K562 (cell line): ENCODE measurements at regions not wholly inside any gene's neighbourhood (a gene's known extent, or its start where the extent isn't known, plus 50 kb on each side); places are given as distances from the start of the nearest gene placed in this dataset.

ENCODE experiments used
- ATAC-seq: fragments of 200-7000 bp; cut with Tn5 transposase; 3 replicates; pipeline ENCODE4 v1.9.1; 2020; ENCODE audit warnings: moderate library complexity
- BruUV-seq: library from RNA; stranded (reverse); fragments of 400-500 nt; replicated peaks from 2 replicates; lab custom pipeline; 2021; lab: Mats Ljungman, UMichigan
- CTCF ChIA-PET: fragments of 300-600 bp; formaldehyde crosslinking; extraction: SDS; loops from one replicate; lab custom pipeline; 2021; ENCODE audit warnings: low intra/inter-chr PET ratio; lab: Yijun Ruan, JAX
- POLR2A ChIA-PET: fragments of 300-600, 350-650 bp; sonication (Branson Sonifier 250); formaldehyde crosslinking; extraction: SDS; loops from one replicate; lab custom pipeline; 2021; ENCODE audit warnings: antibody characterized with exemption, inconsistent platforms; lab: Yijun Ruan, JAX
- DNase-seq, 4 experiments: peaks; one replicate each; pipeline versions ENCODE4 v3.0.0 to v3.0.0-alpha.2; 2011 to 2018; ENCODE audit warnings: low spot score in 3 of 4, mixed read lengths in 3 of 4; ENCODE audit errors: extremely low read depth in 1 of 4
- FAIRE-seq: peaks from 2 replicates; lab custom pipeline; 2011; peaks lifted over from hg19 to GRCh38; lab: Jason Lieb, UNC
- H2AFZ ChIP-seq: 2 replicates; pipeline ENCODE4 v1.6.0; 2011; ENCODE audit warnings: low read depth, low read length, control low read depth, inconsistent platforms
- H3K27ac ChIP-seq: fragments of 200-600 bp; 3 replicates; pipeline ENCODE4 v1.8.0; 2011; ENCODE audit warnings: low read depth, mild to moderate bottlenecking, control low read depth, inconsistent platforms, low read length, moderate library complexity, mixed read lengths; ENCODE audit errors: extremely low read depth
- H3K27me3 ChIP-seq, 2 experiments: fragments of 300-600 bp in 1 of 2; 2 replicates in 1 of 2; 3 replicates in 1 of 2; pipeline versions ENCODE4 v1.6.0 to v1.8.0; 2011; ENCODE audit warnings: inconsistent platforms in 2 of 2, low read length in 2 of 2, mild to moderate bottlenecking in 1 of 2, mixed read lengths in 1 of 2, moderate library complexity in 1 of 2; ENCODE audit not compliant: control insufficient read depth in 2 of 2, insufficient read depth in 2 of 2
- H3K36me3 ChIP-seq: fragments of 300-600 bp; 3 replicates; pipeline ENCODE4 v1.8.0; 2011; ENCODE audit warnings: mild to moderate bottlenecking, low read length, inconsistent platforms; ENCODE audit not compliant: control insufficient read depth, insufficient read depth
- H3K4me1 ChIP-seq, 2 experiments: fragments of 200-600 bp in 1 of 2; replicated peaks in 1 of 2; 2 replicates in 1 of 2; 3 replicates in 1 of 2; pipeline versions ENCODE4 v1.5.1 to v1.8.0; 2011; ENCODE audit warnings: inconsistent platforms in 2 of 2, low read length in 2 of 2, mild to moderate bottlenecking in 1 of 2, mixed read lengths in 1 of 2, moderate library complexity in 1 of 2; ENCODE audit not compliant: control insufficient read depth in 2 of 2, insufficient read depth in 2 of 2
- H3K4me2 ChIP-seq: 2 replicates; pipeline ENCODE4 v1.6.1; 2011; ENCODE audit warnings: low read length, control low read depth, inconsistent platforms, mixed read lengths; ENCODE audit not compliant: insufficient read depth
- H3K4me3 ChIP-seq: fragments of 200-600 bp; sonication (generic), shearing (Covaris generic); 2 replicates; pipeline ENCODE4 v1.5.1; 2016; ENCODE audit warnings: control low read depth, inconsistent platforms
- H3K79me2 ChIP-seq: fragments of 200-600 bp; 3 replicates; pipeline ENCODE4 v1.8.0; 2011; ENCODE audit warnings: low read length, inconsistent platforms; ENCODE audit not compliant: control insufficient read depth, insufficient read depth
- H3K9ac ChIP-seq, 2 experiments: 2 replicates each; pipeline versions ENCODE4 v1.6.0 to v1.6.1; 2011; ENCODE audit warnings: low read depth in 2 of 2, low read length in 2 of 2, control low read depth in 1 of 2, inconsistent platforms in 1 of 2, mild to moderate bottlenecking in 1 of 2, mixed read lengths in 1 of 2; ENCODE audit not compliant: insufficient read depth in 1 of 2
- H3K9me1 ChIP-seq: one replicate; pipeline ENCODE4 v1.6.0; 2011; ENCODE audit warnings: inconsistent platforms, mild to moderate bottlenecking, low read length, moderate library complexity; ENCODE audit not compliant: control insufficient read depth, insufficient read depth
- H3K9me3 ChIP-seq: replicated peaks from 2 replicates; pipeline ENCODE4 v1.5.1; 2011; ENCODE audit warnings: low read depth, low read length, inconsistent platforms; ENCODE audit not compliant: control insufficient read depth, insufficient read depth
- H4K20me1 ChIP-seq: replicated peaks from 2 replicates; pipeline ENCODE4 v1.6.1; 2011; ENCODE audit warnings: low read length, inconsistent platforms, mixed read lengths; ENCODE audit not compliant: control insufficient read depth, insufficient read depth
- BCL6 ChIP-seq: fragments of 250-450 bp; sonication (Bioruptor Pico); IDR thresholded peaks from 2 replicates; pipeline ENCODE4 v1.4.0; 2020
- CHCHD3 ChIP-seq: fragments of 250-450 bp; sonication (Bioruptor Pico); IDR thresholded peaks from 2 replicates; pipeline ENCODE4 v2.1.2; 2022; ENCODE audit warnings: mild to moderate bottlenecking
- CSDE1 ChIP-seq, 2 experiments: fragments of 450-650 bp; IDR thresholded peaks; 2 replicates each; pipeline ENCODE4 v1.6.1; 2016; ENCODE audit warnings: mild to moderate bottlenecking in 1 of 2
- GABPB1 ChIP-seq: sonication (generic); formaldehyde crosslinking; IDR thresholded peaks from 2 replicates; pipeline ENCODE4 v1.8.0; 2022; ENCODE audit warnings: mild to moderate bottlenecking, missing genetic modification reagents
- KDM2B ChIP-seq: fragments of 250-450 bp; sonication (Bioruptor Pico); IDR thresholded peaks from 2 replicates; pipeline ENCODE4 v1.8.0; 2021; ENCODE audit warnings: mild to moderate bottlenecking, moderate library complexity
- NFE2 ChIP-seq: IDR thresholded peaks from 2 replicates; pipeline ENCODE4 v1.6.1; 2014; ENCODE audit warnings: antibody characterized with exemption, low read depth
- NR3C1 ChIP-seq: sonication (generic); formaldehyde crosslinking; IDR thresholded peaks from 2 replicates; pipeline ENCODE4 v1.8.1; 2022; ENCODE audit warnings: missing genetic modification reagents
- PHF20 ChIP-seq: fragments of 450-650 bp; IDR thresholded peaks from 2 replicates; pipeline ENCODE4 v1.6.1; 2018; ENCODE audit not compliant: partially characterized antibody
- WGBS: fragments of 100-300 bp; shearing (Covaris generic); methylation state at CpG from one replicate; pipeline ENCODE4 v1.1.6; 2016; ENCODE audit warnings: low coverage, mixed read lengths; ENCODE audit not compliant: insufficient coverage; ENCODE audit errors: missing lambda C conversion rate; 5-methylcytosine and 5-hydroxymethylcytosine counted together
- in situ Hi-C: fragments of 300-500 bp; cut with MboI; formaldehyde crosslinking; loops from 4 replicates; pipeline ENCODE4 v1.15.0; 2018; ENCODE audit warnings: inconsistent platforms, mixed read lengths
- intact Hi-C: fragments of 100-400 bp; cut with micrococcal nuclease; formaldehyde crosslinking; loops from 2 replicates; pipeline ENCODE4 v1.14.2; 2022
- TF ChIP-seq, protein P1 (sequence below), 3 experiments: IDR thresholded peaks in 2 of 3; conservative IDR thresholded peaks in 1 of 3; 2 replicates each; pipeline ENCODE4 v1.5.1; 2011 to 2012; ENCODE audit warnings: low read length in 3 of 3, mild to moderate bottlenecking in 3 of 3, control low read depth in 2 of 3, improper control_type of control experiment in 1 of 3, inconsistent platforms in 1 of 3, low read depth in 1 of 3, mixed read lengths in 1 of 3, moderate library complexity in 1 of 3; ENCODE audit not compliant: insufficient read depth in 2 of 3
- TF ChIP-seq, protein P2 (sequence below): fragments of 450-650 bp; formaldehyde crosslinking; conservative IDR thresholded peaks from 2 replicates; pipeline ENCODE4 v1.4.0; 2022; ENCODE audit warnings: mild to moderate bottlenecking, missing genetic modification characterization
- TF ChIP-seq, protein P3 (sequence below): fragments of 450-650 bp; conservative IDR thresholded peaks from 2 replicates; pipeline ENCODE4 v1.6.1; 2016; ENCODE audit warnings: missing genetic modification characterization, low read depth, mild to moderate bottlenecking, control low read depth, missing compliant biosample characterization
- TF ChIP-seq, protein P4 (sequence below): fragments of 450-650 bp; IDR thresholded peaks from 2 replicates; pipeline ENCODE4 v1.6.1; 2016; ENCODE audit warnings: borderline replicate concordance

DNA sequence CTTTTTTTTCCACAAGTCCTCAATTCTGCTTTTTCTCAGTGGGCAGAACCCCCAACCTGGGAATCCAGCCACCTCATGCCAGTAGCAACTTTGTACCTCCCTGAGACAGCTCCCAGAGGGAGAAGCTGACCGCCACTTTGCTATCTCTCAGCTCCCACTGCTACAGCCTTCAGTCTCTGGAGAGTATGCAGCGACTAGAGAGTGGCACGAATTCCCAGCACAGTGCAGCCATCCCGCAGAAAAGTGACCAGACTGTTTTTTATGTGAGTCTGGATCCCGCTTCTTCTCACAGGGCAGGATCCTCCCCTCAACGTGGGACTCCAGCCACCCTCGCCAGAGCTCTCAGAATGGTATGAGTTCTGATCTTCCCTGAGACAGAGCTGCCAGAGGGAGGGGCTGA, 1234.6 kb downstream of the FAM133A start:
- Histone ChIP-seq H3K4me1 (no peaks in the 10 kb centered on the region), H2AFZ (no peak overlapping the region), H3K27me3 (no peaks in the 10 kb centered on the region), H3K4me3 (no peak overlapping the region), H4K20me1 (no peaks in the 10 kb centered on the region), H3K9me1 (no peaks in the 10 kb centered on the region), H3K27ac (no peak overlapping the region), H3K79me2 (no peaks in the 10 kb centered on the region), H3K4me2 (no peak overlapping the region), H3K9ac (no peak overlapping the region), H3K36me3 (no peaks in the 10 kb centered on the region), H3K9me3 (no peaks in the 10 kb centered on the region)
- no peak for DNase-seq
- CTCF ChIA-PET = no interaction called here
- POLR2A ChIA-PET = no interaction called here
- intact Hi-C loops = no loop called here
- FAIRE-seq = no peak
- WGBS = 4% methylated on average over 4 of the region's 7 CpGs
- TF ChIP-seq CSDE1 (IDR thresholded peaks at IDR 0.05) (no peak), CHCHD3 (CRISPR knock-in tag) (no peak), BCL6 (CRISPR knock-in tag) (no peak), NR3C1 (no peak), KDM2B (CRISPR knock-in tag) (no peak), NFE2 (no peak), GABPB1 (CRISPR knock-in tag) (no peak), PHF20 (no peak)
- TF ChIP-seq, protein P1, sequence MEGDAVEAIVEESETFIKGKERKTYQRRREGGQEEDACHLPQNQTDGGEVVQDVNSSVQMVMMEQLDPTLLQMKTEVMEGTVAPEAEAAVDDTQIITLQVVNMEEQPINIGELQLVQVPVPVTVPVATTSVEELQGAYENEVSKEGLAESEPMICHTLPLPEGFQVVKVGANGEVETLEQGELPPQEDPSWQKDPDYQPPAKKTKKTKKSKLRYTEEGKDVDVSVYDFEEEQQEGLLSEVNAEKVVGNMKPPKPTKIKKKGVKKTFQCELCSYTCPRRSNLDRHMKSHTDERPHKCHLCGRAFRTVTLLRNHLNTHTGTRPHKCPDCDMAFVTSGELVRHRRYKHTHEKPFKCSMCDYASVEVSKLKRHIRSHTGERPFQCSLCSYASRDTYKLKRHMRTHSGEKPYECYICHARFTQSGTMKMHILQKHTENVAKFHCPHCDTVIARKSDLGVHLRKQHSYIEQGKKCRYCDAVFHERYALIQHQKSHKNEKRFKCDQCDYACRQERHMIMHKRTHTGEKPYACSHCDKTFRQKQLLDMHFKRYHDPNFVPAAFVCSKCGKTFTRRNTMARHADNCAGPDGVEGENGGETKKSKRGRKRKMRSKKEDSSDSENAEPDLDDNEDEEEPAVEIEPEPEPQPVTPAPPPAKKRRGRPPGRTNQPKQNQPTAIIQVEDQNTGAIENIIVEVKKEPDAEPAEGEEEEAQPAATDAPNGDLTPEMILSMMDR (IDR thresholded peaks at IDR 0.05 in 2 of 3, conservative IDR thresholded peaks at IDR 0.05 in 1 of 3; ENCODE audit: insufficient read depth in 2 of 3, low read depth in 1 of 3, low read length in 3 of 3) = no peak
- TF ChIP-seq, protein P2, sequence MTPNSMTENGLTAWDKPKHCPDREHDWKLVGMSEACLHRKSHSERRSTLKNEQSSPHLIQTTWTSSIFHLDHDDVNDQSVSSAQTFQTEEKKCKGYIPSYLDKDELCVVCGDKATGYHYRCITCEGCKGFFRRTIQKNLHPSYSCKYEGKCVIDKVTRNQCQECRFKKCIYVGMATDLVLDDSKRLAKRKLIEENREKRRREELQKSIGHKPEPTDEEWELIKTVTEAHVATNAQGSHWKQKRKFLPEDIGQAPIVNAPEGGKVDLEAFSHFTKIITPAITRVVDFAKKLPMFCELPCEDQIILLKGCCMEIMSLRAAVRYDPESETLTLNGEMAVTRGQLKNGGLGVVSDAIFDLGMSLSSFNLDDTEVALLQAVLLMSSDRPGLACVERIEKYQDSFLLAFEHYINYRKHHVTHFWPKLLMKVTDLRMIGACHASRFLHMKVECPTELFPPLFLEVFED (CRISPR knock-in tag) = no peak
- TF ChIP-seq, protein P3, sequence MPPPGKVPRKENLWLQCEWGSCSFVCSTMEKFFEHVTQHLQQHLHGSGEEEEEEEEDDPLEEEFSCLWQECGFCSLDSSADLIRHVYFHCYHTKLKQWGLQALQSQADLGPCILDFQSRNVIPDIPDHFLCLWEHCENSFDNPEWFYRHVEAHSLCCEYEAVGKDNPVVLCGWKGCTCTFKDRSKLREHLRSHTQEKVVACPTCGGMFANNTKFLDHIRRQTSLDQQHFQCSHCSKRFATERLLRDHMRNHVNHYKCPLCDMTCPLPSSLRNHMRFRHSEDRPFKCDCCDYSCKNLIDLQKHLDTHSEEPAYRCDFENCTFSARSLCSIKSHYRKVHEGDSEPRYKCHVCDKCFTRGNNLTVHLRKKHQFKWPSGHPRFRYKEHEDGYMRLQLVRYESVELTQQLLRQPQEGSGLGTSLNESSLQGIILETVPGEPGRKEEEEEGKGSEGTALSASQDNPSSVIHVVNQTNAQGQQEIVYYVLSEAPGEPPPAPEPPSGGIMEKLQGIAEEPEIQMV (tag) = no peak
- TF ChIP-seq, protein P4, sequence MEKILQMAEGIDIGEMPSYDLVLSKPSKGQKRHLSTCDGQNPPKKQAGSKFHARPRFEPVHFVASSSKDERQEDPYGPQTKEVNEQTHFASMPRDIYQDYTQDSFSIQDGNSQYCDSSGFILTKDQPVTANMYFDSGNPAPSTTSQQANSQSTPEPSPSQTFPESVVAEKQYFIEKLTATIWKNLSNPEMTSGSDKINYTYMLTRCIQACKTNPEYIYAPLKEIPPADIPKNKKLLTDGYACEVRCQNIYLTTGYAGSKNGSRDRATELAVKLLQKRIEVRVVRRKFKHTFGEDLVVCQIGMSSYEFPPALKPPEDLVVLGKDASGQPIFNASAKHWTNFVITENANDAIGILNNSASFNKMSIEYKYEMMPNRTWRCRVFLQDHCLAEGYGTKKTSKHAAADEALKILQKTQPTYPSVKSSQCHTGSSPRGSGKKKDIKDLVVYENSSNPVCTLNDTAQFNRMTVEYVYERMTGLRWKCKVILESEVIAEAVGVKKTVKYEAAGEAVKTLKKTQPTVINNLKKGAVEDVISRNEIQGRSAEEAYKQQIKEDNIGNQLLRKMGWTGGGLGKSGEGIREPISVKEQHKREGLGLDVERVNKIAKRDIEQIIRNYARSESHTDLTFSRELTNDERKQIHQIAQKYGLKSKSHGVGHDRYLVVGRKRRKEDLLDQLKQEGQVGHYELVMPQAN = no peak
- ATAC-seq = no peak
- no TSS peak for BruUV-seq
- in situ Hi-C loops = no loop called here
